ENCODE measurements at regions not wholly inside any gene's neighbourhood (a gene's known extent, or its start where the extent isn't known, plus 50 kb on each side); places are given as distances from the start of the nearest gene placed in this dataset.
"Not testable (repeated sequence)": the region's sequence is repeated elsewhere in the genome, so short reads cannot be mapped to it uniquely, and the experiment has no call there.

- TF ChIP-seq, protein P1, sequence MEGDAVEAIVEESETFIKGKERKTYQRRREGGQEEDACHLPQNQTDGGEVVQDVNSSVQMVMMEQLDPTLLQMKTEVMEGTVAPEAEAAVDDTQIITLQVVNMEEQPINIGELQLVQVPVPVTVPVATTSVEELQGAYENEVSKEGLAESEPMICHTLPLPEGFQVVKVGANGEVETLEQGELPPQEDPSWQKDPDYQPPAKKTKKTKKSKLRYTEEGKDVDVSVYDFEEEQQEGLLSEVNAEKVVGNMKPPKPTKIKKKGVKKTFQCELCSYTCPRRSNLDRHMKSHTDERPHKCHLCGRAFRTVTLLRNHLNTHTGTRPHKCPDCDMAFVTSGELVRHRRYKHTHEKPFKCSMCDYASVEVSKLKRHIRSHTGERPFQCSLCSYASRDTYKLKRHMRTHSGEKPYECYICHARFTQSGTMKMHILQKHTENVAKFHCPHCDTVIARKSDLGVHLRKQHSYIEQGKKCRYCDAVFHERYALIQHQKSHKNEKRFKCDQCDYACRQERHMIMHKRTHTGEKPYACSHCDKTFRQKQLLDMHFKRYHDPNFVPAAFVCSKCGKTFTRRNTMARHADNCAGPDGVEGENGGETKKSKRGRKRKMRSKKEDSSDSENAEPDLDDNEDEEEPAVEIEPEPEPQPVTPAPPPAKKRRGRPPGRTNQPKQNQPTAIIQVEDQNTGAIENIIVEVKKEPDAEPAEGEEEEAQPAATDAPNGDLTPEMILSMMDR (IDR thresholded peaks at IDR 0.05; ENCODE audit: insufficient read depth, low read depth, low read length) = no peak
- no peak for TF ChIP-seq EZH2 (IDR thresholded peaks at IDR 0.05; ENCODE audit: insufficient read depth, low read length)
- no peak overlapping the region for H3K27ac Mint-ChIP-seq (ENCODE audit: unreplicated experiment)
- no peaks in the 10 kb centered on the region for H3K36me3 ChIP-seq (ENCODE audit: insufficient read depth, low read length)
- no peak overlapping the region for H3K27ac ChIP-seq (ENCODE audit: low read depth, low read length)
- H3K9me3 Mint-ChIP-seq (ENCODE audit: unreplicated experiment) = peaks cover 3% of the 10 kb centered on the region
- no peaks in the 10 kb centered on the region for H3K79me2 ChIP-seq (ENCODE audit: insufficient read depth, low read length)
- FAIRE-seq (no peak), DNase-seq (ENCODE audit: low read depth) (no peak)
- H3K4me3 ChIP-seq (ENCODE audit: insufficient read depth, low read depth, low read length) = no peak overlapping the region
- no peak overlapping the region for H3K4me3 Mint-ChIP-seq (ENCODE audit: unreplicated experiment)
- no peaks in the 10 kb centered on the region for H3K4me1 Mint-ChIP-seq (ENCODE audit: low read depth, unreplicated experiment)
- H2AFZ ChIP-seq (ENCODE audit: low read depth, low read length) = no peak overlapping the region
- H3K9ac ChIP-seq (ENCODE audit: low read length) = no peak overlapping the region
- H3K27me3 Mint-ChIP-seq (ENCODE audit: low read depth, unreplicated experiment) = no peaks in the 10 kb centered on the region
- H3K9me3 ChIP-seq (ENCODE audit: insufficient read depth, low read depth, low read length) = peaks cover 13% of the 10 kb centered on the region
- no peaks in the 10 kb centered on the region for H3K36me3 Mint-ChIP-seq (ENCODE audit: low read depth, unreplicated experiment)
- H3K27me3 ChIP-seq (ENCODE audit: insufficient read depth, low read length) = no peaks in the 10 kb centered on the region
- no peaks in the 10 kb centered on the region for H4K20me1 ChIP-seq (ENCODE audit: insufficient read depth, low read length)
- no peaks in the 10 kb centered on the region for H3K4me1 ChIP-seq (ENCODE audit: insufficient read depth, low read length)
- no peak overlapping the region for H3K4me2 ChIP-seq (ENCODE audit: low read length)
Measured at GRCh38 chr14:106579084-106579483, 1052.7 kb downstream of the TMEM121 start.

GRCh38 chr14:106585692-106586091, 1059.3 kb downstream of the TMEM121 start:
- Histone ChIP-seq H3K9ac (ENCODE audit: low read length) (no peak overlapping the region), H3K4me2 (ENCODE audit: low read length) (no peak overlapping the region), H3K79me2 (ENCODE audit: insufficient read depth, low read length) (no peaks in the 10 kb centered on the region), H3K4me1 (ENCODE audit: insufficient read depth, low read length) (no peaks in the 10 kb centered on the region), H3K27me3 (ENCODE audit: insufficient read depth, low read length) (no peaks in the 10 kb centered on the region), H2AFZ (ENCODE audit: low read depth, low read length) (no peak overlapping the region), H3K9me3 (ENCODE audit: insufficient read depth, low read depth, low read length) (peaks cover 7% of the 10 kb centered on the region), H3K4me3 (ENCODE audit: insufficient read depth, low read depth, low read length) (no peak overlapping the region), H3K27ac (ENCODE audit: low read depth, low read length) (no peak overlapping the region), H4K20me1 (ENCODE audit: insufficient read depth, low read length) (no peaks in the 10 kb centered on the region), H3K36me3 (ENCODE audit: insufficient read depth, low read length) (no peaks in the 10 kb centered on the region)
- DNase-seq (ENCODE audit: low read depth) (no peak), FAIRE-seq (no peak)
- Mint-ChIP-seq H3K27ac (ENCODE audit: unreplicated experiment) (no peak overlapping the region), H3K4me3 (ENCODE audit: unreplicated experiment) (no peak overlapping the region), H3K4me1 (ENCODE audit: low read depth, unreplicated experiment) (no peaks in the 10 kb centered on the region), H3K27me3 (ENCODE audit: low read depth, unreplicated experiment) (no peaks in the 10 kb centered on the region), H3K36me3 (ENCODE audit: low read depth, unreplicated experiment) (no peaks in the 10 kb centered on the region), H3K9me3 (ENCODE audit: unreplicated experiment) (peaks cover 14% of the 10 kb centered on the region)
- TF ChIP-seq EZH2 (IDR thresholded peaks at IDR 0.05; ENCODE audit: insufficient read depth, low read length) = no peak
- TF ChIP-seq, protein P1 (IDR thresholded peaks at IDR 0.05; ENCODE audit: insufficient read depth, low read depth, low read length) = no peak

- Mint-ChIP-seq H3K4me1 (ENCODE audit: low read depth, unreplicated experiment) (no peaks in the 10 kb centered on the region), H3K4me3 (ENCODE audit: unreplicated experiment) (no peak overlapping the region), H3K27ac (ENCODE audit: unreplicated experiment) (no peak overlapping the region), H3K27me3 (ENCODE audit: low read depth, unreplicated experiment) (no peaks in the 10 kb centered on the region), H3K9me3 (ENCODE audit: unreplicated experiment) (peaks cover 14% of the 10 kb centered on the region), H3K36me3 (ENCODE audit: low read depth, unreplicated experiment) (no peaks in the 10 kb centered on the region)
- Histone ChIP-seq H3K9me3 (ENCODE audit: insufficient read depth, low read depth, low read length) (peaks cover 7% of the 10 kb centered on the region), H3K36me3 (ENCODE audit: insufficient read depth, low read length) (no peaks in the 10 kb centered on the region), H3K4me1 (ENCODE audit: insufficient read depth, low read length) (no peaks in the 10 kb centered on the region), H2AFZ (ENCODE audit: low read depth, low read length) (no peak overlapping the region), H3K27ac (ENCODE audit: low read depth, low read length) (no peak overlapping the region), H3K4me2 (ENCODE audit: low read length) (no peak overlapping the region), H3K4me3 (ENCODE audit: insufficient read depth, low read depth, low read length) (no peak overlapping the region), H4K20me1 (ENCODE audit: insufficient read depth, low read length) (no peaks in the 10 kb centered on the region), H3K27me3 (ENCODE audit: insufficient read depth, low read length) (no peaks in the 10 kb centered on the region), H3K79me2 (ENCODE audit: insufficient read depth, low read length) (no peaks in the 10 kb centered on the region), H3K9ac (ENCODE audit: low read length) (no peak overlapping the region)
- DNase-seq (ENCODE audit: low read depth) (no peak), FAIRE-seq (no peak)
- TF ChIP-seq, protein P1 (IDR thresholded peaks at IDR 0.05; ENCODE audit: insufficient read depth, low read depth, low read length) = no peak
- TF ChIP-seq EZH2 (IDR thresholded peaks at IDR 0.05; ENCODE audit: insufficient read depth, low read length) = no peak
Measured at GRCh38 chr14:106586098-106586704, 1059.8 kb downstream of the TMEM121 start.

DNA sequence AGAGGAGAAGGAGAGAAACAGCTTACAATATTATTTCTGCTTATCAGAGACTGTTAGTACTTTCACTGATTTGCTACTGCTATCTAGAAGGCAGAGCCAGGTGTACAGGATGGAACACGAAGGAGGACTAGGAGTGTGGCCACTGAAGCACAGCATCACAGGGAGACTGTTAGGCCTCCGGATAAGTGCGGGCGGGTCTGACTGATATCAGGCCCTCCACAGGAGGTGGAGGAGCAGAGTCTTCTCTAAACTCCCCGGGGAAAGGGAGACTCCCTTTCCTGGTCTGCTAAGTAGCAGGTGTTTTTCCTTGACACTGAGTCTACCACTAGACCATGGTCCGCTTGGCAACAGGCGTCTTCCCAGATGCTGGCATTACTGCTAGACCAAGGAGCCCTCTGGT, 1065.2 kb downstream of the TMEM121 start:
- not testable (repeated sequence) for H2AFZ ChIP-seq (ENCODE audit: low read depth, low read length); DNase-seq (ENCODE audit: low read depth); H3K9me3 Mint-ChIP-seq (ENCODE audit: unreplicated experiment); H3K79me2 ChIP-seq (ENCODE audit: insufficient read depth, low read length); H3K4me1 Mint-ChIP-seq (ENCODE audit: low read depth, unreplicated experiment); H3K9me3 ChIP-seq (ENCODE audit: insufficient read depth, low read depth, low read length); H3K4me2 ChIP-seq (ENCODE audit: low read length); H3K4me1 ChIP-seq (ENCODE audit: insufficient read depth, low read length); H3K36me3 ChIP-seq (ENCODE audit: insufficient read depth, low read length); H3K4me3 ChIP-seq (ENCODE audit: insufficient read depth, low read depth, low read length); FAIRE-seq; H3K27me3 Mint-ChIP-seq (ENCODE audit: low read depth, unreplicated experiment); H3K36me3 Mint-ChIP-seq (ENCODE audit: low read depth, unreplicated experiment); H3K4me3 Mint-ChIP-seq (ENCODE audit: unreplicated experiment); H3K27me3 ChIP-seq (ENCODE audit: insufficient read depth, low read length); H3K9ac ChIP-seq (ENCODE audit: low read length); H3K27ac Mint-ChIP-seq (ENCODE audit: unreplicated experiment); H3K27ac ChIP-seq (ENCODE audit: low read depth, low read length); H4K20me1 ChIP-seq (ENCODE audit: insufficient read depth, low read length)
